HG02981 (cell line): ENCODE measurements at regions not wholly inside any gene's neighbourhood (a gene's known extent, or its start where the extent isn't known, plus 50 kb on each side); places are given as distances from the start of the nearest gene placed in this dataset.
"Not testable (repeated sequence)": the region's sequence is repeated elsewhere in the genome, so short reads cannot be mapped to it uniquely, and the experiment has no call there.

Experiments
- ATAC-seq: cut with Tn5 transposase; IDR thresholded peaks from one replicate; pipeline ENCODE4 v1.9.1; 2021; ENCODE audit warnings: mild to moderate bottlenecking, moderate library complexity; ENCODE audit not compliant: unreplicated experiment

- ATAC-seq: no peak
These were observed 73.2 kb upstream of the GADD45A start for GRCh38 chr1:67611846-67612245.

GRCh38 chr1:67612788-67613241 lies 72.2 kb upstream of the GADD45A start:
- no peak for ATAC-seq

- ATAC-seq: not testable (repeated sequence)
These were observed 71.5 kb upstream of the GADD45A start for GRCh38 chr1:67613479-67613878.

DNA sequence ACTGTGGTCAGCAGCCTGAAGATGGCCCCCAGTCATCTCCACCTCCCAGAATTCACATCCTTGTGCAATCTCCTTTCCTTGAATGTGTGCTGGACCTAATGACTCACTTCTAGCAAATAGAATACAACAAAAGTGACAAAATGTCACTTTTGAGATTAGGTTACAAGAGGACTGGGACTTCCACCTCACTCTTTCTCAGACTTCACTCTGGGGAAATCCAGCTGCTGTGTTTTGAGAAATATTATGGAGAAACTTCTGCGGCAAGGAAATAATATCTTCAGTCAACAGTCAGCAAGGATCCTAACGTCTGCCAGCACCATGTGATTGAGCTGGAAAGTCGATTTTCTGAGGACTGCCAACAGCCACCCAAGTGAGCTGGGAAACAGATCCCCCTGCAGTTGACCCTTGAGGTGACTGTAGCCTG lies 70.5 kb upstream of the GADD45A start:
- no peak for ATAC-seq

- no peak for ATAC-seq
These were observed 69.1 kb upstream of the GADD45A start for GRCh38 chr1:67615886-67616285.

GRCh38 chr1:67616394-67616985 lies 68.5 kb upstream of the GADD45A start:
- ATAC-seq: no peak

DNA sequence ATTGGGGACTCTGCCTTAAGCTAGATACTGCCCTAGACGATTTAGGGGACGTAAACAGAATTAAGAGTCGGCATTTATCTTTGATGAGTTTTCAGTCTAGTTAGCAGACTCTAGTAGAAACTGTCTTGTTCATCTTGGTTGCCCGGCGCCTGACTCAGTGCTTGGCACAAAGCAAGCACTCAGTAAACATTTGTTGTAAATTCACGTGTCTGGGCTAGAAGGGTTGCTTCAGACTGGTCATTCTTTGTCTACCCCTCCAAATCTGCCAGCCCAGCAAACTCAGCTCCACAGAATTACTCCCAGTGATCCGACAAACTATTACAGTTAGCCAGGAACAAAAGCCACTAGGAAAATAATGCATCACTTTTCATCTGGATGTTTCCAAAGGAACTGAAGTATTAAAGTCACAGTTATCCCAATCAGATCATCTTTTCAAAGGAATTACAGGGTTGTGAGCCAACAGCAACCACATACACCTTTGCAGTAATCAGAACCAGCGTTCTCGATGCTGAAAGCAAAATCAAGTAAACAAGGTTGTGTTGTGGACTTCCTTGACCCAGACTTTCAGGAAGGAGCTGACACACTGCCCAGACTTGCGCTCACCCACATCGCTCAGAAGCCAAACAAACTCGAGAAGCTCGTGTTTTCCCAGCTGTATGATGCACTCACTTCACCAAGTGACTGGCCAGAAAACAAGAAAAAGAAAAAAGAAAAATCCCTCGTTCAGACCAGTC lies 66.5 kb upstream of the GADD45A start:
- no peak for ATAC-seq

GRCh38 chr1:67619080-67619479 lies 65.9 kb upstream of the GADD45A start:
- no peak for ATAC-seq

GRCh38 chr1:67623906-67624305 lies 61.1 kb upstream of the GADD45A start:
- no peak for ATAC-seq

GRCh38 chr1:67624680-67625079 lies 60.3 kb upstream of the GADD45A start:
- ATAC-seq: no peak

DNA sequence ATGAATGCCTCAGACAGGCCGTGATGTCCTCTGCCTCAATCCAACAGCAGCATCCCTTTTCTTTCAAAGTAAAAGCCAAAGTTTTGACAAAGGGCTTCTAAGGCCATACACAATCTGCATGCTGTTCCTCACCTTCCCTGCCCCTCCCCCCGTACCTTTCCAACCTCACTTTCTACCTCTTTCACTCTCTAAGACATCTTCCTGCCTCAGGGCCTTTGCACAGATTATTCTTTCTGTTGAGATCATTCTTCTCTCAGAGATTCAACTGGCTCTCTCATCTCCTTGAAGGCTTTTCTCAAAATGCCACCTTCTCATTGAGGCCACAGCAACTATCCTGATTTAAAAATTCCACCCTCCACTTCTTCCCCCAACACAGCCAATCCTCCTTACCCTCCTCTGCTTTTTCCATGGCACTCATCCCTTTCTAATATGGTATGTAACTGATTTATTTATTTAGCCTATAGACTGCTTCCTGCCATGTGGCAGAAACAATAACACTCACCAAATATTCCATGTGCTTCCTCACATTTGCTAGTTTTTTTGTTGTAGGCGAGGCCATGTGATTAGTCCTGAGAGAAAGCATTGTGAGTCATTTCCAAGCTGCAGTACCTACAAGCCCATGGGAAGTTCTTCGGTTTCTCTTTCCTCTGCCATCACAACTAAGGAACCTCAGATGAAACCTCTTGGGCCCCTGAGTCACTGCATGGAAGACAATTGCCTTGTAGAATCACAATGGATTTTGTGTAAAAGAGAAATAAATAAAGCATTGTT lies 58.7 kb upstream of the GADD45A start:
- ATAC-seq: no peak

GRCh38 chr1:67626861-67627235 lies 58.2 kb upstream of the GADD45A start:
- no peak for ATAC-seq

GRCh38 chr1:67627336-67627735 lies 57.7 kb upstream of the GADD45A start:
- ATAC-seq: no peak

- no peak for ATAC-seq
These were observed 57.1 kb upstream of the GADD45A start for GRCh38 chr1:67627906-67628305.

DNA sequence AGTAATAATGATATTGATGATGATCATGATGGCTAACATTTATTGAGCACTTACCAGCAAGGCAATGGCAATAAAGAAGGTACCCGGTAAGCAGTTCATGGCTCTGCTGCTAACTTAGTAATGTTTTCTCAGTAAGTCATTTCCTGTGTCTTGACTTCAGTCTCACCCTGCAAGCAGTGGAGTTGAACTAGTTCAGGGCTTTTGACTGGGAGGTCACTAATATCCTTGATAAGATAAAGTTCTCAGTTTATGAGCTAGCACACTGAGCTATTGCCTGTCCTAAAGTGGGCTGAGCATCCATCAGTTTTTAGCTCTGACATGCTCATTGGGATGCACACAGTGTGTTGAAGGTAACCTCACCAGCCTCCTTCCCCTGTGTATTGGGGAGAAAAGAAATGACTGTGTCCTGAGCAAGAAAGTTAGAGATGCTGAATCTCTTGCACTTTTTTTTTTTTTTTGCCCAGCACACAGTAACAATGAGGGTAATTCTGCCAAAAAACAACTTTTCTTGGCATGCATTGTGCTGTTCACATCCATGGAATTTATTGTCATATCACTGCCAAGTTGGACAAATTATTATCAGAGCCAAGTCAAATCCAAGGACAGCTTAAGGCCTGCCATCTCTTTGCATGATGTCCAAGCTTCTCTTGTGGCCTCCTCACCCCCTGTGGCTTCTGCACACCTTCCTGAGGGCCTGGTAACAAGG lies 55.5 kb upstream of the GADD45A start:
- no peak for ATAC-seq

GRCh38 chr1:67630438-67631045 lies 54.5 kb upstream of the GADD45A start:
- no peak for ATAC-seq

GRCh38 chr1:67632356-67632755 lies 52.6 kb upstream of the GADD45A start:
- ATAC-seq: no peak

GRCh38 chr1:67632811-67633655 lies 52.0 kb upstream of the GADD45A start:
- no peak for ATAC-seq

DNA sequence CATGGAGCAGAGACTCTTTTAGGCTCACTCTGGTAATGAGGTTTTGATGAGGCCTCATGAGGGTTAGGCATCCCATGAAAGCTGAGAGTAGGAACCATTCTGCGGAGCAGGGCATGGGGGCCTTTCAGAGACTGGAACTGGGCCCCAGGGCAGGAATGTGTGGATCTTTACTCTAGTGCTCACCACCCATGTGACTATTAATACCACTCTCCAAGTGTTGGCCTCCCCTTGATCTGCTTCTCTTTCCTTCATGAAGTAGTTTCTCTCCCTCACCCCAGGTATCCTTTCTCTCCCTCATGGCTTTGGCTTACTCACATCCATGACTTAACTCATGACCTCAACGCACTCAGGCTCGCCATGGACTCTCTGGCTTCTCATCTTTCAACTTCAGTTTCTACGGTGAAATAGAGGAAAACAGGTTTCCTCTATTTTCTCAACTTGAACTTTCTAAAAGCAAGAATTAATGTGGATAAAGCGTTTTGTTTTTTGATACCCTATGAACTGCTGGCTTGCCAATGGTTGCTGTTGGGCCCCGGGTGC lies 50.5 kb upstream of the GADD45A start:
- ATAC-seq: no peak
